ENCODE measurements at regions not wholly inside any gene's neighbourhood (a gene's known extent, or its start where the extent isn't known, plus 50 kb on each side); places are given as distances from the start of the nearest gene placed in this dataset.
A peak's percentile ranks its signal among the peaks of the same experiment; 100 is the strongest.
"Not testable (repeated sequence)": the region's sequence is repeated elsewhere in the genome, so short reads cannot be mapped to it uniquely, and the experiment has no call there.

DNA sequence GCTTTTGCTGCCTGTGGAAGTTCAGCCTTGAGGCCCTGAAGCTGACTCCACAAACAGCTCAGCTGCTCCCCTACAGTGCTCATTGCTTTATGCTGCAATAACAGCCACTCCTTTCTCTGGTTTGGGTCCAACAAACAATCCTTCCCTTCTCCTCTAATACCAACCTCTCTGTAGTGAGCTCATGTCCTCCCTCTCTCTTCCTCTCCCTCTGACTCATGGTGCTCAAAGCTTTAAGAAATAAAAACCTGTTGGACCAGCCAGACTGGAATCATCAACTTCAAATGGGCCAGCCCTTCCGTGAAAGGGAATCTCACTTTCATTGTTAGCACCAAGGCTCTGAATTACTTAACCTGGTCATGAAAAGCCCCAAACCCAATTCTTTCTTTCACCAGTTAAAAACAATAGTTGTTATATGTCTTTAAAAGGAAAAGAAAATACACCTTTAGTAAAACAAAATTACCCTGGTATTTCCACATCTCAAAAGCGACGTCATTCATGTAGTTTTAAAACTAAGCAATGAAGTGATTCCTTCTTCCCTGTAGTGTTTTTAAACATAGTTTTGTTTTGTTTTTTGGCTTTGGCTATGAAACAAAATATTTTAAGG lies 126.4 kb downstream of the DUSP6 start:
- TF ChIP-seq, protein P1, sequence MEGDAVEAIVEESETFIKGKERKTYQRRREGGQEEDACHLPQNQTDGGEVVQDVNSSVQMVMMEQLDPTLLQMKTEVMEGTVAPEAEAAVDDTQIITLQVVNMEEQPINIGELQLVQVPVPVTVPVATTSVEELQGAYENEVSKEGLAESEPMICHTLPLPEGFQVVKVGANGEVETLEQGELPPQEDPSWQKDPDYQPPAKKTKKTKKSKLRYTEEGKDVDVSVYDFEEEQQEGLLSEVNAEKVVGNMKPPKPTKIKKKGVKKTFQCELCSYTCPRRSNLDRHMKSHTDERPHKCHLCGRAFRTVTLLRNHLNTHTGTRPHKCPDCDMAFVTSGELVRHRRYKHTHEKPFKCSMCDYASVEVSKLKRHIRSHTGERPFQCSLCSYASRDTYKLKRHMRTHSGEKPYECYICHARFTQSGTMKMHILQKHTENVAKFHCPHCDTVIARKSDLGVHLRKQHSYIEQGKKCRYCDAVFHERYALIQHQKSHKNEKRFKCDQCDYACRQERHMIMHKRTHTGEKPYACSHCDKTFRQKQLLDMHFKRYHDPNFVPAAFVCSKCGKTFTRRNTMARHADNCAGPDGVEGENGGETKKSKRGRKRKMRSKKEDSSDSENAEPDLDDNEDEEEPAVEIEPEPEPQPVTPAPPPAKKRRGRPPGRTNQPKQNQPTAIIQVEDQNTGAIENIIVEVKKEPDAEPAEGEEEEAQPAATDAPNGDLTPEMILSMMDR (IDR thresholded peaks at IDR 0.05; ENCODE audit: insufficient read depth, low read length, poor library complexity, severe bottlenecking), result no peak
- peak; percentile 45 for DNase-seq (ENCODE audit: extremely low read depth, insufficient read length)
- H3K4me3 ChIP-seq (replicated peaks; ENCODE audit: low read depth, low read length), result no peak overlapping the region

DNA sequence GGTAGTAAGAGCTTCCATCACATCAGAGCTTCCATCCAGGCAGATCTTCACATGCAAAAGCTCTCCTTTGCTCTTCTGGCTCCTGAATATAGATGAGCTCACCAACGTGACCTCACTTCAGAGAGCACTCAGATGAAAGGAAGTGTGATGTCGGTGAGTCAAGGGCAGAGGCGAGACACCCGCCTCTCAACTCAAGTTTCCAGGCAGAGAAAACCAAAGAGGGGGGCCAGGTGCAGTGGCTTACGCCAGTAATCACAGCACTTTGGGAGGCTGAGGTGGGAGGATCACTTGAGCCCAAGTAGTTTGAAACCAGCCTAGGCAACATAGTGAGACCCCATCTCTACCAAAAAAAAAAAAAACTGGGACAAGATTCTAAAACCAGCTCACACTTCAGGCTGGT lies 126.9 kb downstream of the DUSP6 start:
- DNase-seq (ENCODE audit: extremely low read depth, insufficient read length), result peak; percentile 49
- Histone ChIP-seq H3K4me3 (replicated peaks; ENCODE audit: low read depth, low read length) (no peak overlapping the region), H3K27me3 (replicated peaks; ENCODE audit: control insufficient read depth, insufficient read depth, low read length) (no peaks in the 10 kb centered on the region), H3K36me3 (ENCODE audit: control insufficient read depth, insufficient read depth, low read length) (no peaks in the 10 kb centered on the region)
- TF ChIP-seq, protein P1 (IDR thresholded peaks at IDR 0.05; ENCODE audit: insufficient read depth, low read length, poor library complexity, severe bottlenecking), result no peak

More for the DNA sequence above, 126.4 kb downstream of the DUSP6 start:
- Histone ChIP-seq H3K27me3 (replicated peaks; ENCODE audit: control insufficient read depth, insufficient read depth, low read length) (no peaks in the 10 kb centered on the region), H3K36me3 (ENCODE audit: control insufficient read depth, insufficient read depth, low read length) (no peaks in the 10 kb centered on the region)

DNA sequence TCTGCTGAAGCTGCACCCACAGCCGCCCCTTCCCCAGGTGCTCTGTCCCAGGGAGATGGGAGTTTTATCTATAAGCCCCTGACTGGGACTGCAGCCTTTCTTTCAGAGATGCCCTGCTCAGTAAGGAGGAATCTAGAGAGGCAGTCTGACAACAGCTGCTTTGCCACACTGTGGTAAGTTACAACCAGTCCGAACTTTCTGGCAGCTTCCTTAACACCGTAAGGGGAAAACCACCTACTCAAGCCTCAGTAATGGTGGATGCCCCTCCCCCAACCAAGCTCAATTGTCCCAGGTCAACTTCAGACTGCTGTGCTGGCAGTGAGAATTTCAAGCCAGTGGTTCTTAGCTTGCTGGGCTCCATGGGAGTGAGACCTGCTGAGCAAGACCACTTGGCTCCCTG lies 129.7 kb downstream of the DUSP6 start:
- H3K36me3 ChIP-seq (ENCODE audit: control insufficient read depth, insufficient read depth, low read length); H3K4me3 ChIP-seq (replicated peaks; ENCODE audit: low read depth, low read length); H3K27me3 ChIP-seq (replicated peaks; ENCODE audit: control insufficient read depth, insufficient read depth, low read length); DNase-seq (ENCODE audit: extremely low read depth, insufficient read length): not testable (repeated sequence)

DNA sequence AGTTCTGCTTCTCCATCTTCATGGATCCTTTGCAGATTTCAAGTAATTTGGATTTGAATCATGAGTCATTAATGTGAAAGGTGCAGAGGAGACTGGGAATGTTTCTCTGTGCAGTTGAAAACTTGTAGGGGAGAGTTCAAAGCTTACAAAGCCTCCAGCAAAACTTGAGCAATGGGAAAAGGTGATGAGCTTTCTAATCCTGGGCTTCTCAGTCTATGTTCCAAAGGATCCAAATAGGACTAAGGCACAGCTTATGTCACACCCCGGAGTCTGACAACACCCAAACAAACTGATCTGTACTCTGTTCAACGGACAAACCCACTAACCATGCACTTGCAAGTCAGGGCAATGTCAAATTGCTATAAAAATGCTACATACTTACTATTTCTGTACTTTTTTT lies 134.8 kb downstream of the DUSP6 start:
- DNase-seq (ENCODE audit: extremely low read depth, insufficient read length), result no peak
- Histone ChIP-seq H3K36me3 (ENCODE audit: control insufficient read depth, insufficient read depth, low read length) (no peaks in the 10 kb centered on the region), H3K4me3 (replicated peaks; ENCODE audit: low read depth, low read length) (no peak overlapping the region), H3K27me3 (replicated peaks; ENCODE audit: control insufficient read depth, insufficient read depth, low read length) (no peaks in the 10 kb centered on the region)
- TF ChIP-seq, protein P1 (IDR thresholded peaks at IDR 0.05; ENCODE audit: insufficient read depth, low read length, poor library complexity, severe bottlenecking), result no peak

DNA sequence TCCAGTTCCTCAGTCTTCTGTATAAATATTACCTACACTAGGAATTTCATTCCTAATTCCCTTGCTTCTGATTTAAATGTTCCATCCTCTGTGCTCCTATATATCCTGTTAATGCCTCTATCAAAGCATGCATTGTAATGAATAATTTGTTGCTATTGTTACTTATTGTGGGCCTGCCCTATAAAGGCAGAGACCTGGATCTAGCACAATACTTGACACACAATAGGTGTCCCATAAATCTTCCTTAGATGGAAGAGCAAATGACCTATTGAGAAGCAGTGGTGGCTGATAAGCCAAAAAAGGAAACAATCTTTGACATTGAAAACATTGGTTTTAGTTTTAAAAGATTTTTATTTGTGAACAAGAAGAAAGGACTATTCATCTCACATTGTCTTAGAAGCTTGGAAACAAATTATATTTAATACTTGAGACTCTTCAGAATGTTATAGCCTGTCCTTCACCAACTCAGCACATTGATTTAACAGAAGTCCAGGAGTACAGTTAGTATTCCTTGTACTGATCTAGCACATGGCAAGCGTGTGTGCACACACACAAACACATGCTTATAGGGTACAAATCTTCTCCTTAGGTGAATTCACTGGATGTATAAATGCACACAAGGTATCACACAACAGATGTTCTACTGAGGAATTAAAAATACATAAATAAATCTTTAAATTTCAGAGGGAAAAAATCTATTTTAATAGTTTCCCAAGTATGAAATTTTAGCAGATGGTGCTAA lies 135.9 kb downstream of the DUSP6 start:
- Histone ChIP-seq H3K36me3 (ENCODE audit: control insufficient read depth, insufficient read depth, low read length) (no peaks in the 10 kb centered on the region), H3K27me3 (replicated peaks; ENCODE audit: control insufficient read depth, insufficient read depth, low read length) (no peaks in the 10 kb centered on the region), H3K4me3 (replicated peaks; ENCODE audit: low read depth, low read length) (no peak overlapping the region)
- TF ChIP-seq, protein P1 (IDR thresholded peaks at IDR 0.05; ENCODE audit: insufficient read depth, low read length, poor library complexity, severe bottlenecking), result no peak
- DNase-seq (ENCODE audit: extremely low read depth, insufficient read length), result no peak

DNA sequence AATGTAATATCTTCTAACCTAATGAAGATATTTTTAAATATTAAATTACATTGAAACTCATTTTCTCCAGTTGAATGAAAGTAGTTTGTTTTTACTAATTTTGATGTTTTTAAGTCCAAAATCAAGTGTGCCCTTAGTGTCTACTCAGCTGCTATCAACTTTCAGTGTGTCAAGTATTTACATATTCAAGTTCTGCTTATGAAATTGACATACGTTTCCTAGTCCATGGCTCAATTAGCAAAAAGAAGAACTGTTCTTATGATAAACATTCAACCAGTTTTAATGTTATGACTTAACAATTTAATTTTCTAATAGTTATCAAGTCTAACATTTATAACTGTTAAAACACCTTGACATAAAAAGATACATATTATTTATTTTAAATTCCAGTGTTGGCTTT lies 137.1 kb downstream of the DUSP6 start:
- H3K4me3 ChIP-seq (replicated peaks; ENCODE audit: low read depth, low read length), result no peak overlapping the region
- no peak for DNase-seq (ENCODE audit: extremely low read depth, insufficient read length)
- no peaks in the 10 kb centered on the region for H3K27me3 ChIP-seq (replicated peaks; ENCODE audit: control insufficient read depth, insufficient read depth, low read length)
- TF ChIP-seq, protein P1 (IDR thresholded peaks at IDR 0.05; ENCODE audit: insufficient read depth, low read length, poor library complexity, severe bottlenecking), result no peak
- no peaks in the 10 kb centered on the region for H3K36me3 ChIP-seq (ENCODE audit: control insufficient read depth, insufficient read depth, low read length)

Measured in GM06990 (cell line).